ENCODE measurements at regions not wholly inside any gene's neighbourhood (a gene's known extent, or its start where the extent isn't known, plus 50 kb on each side); places are given as distances from the start of the nearest gene placed in this dataset.

DNA sequence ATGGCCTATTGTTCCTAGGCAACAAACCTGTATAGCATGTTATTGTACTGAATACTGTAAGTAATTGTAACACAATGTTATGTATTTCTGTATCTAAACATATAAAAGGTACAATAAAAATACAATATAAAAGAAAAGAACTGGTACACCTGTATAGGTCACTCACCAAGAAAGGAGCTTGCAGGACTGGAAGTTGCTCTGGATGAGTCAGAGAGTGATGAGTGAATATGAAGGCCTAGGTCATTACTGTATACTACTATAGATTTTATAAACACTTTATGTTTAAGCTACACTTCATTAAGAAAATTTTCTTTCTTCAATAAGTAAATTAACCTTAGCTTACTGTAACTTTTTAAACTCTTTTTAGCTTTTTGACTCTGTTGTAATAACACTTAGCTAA, 559.9 kb downstream of the PLPP3 start:
- no peak for TF ChIP-seq EZH2 (IDR thresholded peaks at IDR 0.05; ENCODE audit: insufficient read depth, poor library complexity, severe bottlenecking)
- TF ChIP-seq EZH2phosphoT487 (IDR thresholded peaks at IDR 0.05; ENCODE audit: insufficient read depth, low read depth): no peak
